C4-2B (cell line): ENCODE measurements at regions not wholly inside any gene's neighbourhood (a gene's known extent, or its start where the extent isn't known, plus 50 kb on each side); places are given as distances from the start of the nearest gene placed in this dataset.

Experiments used
- ZFX ChIP-seq: fragments of 450-650 bp; IDR thresholded peaks from 2 replicates; pipeline ENCODE4 v1.6.1; 2017
- TF ChIP-seq, protein P1 (sequence below): fragments of 450-650 bp; conservative IDR thresholded peaks from 2 replicates; pipeline ENCODE4 v1.5.1; 2017; ENCODE audit warnings: mild to moderate bottlenecking

DNA sequence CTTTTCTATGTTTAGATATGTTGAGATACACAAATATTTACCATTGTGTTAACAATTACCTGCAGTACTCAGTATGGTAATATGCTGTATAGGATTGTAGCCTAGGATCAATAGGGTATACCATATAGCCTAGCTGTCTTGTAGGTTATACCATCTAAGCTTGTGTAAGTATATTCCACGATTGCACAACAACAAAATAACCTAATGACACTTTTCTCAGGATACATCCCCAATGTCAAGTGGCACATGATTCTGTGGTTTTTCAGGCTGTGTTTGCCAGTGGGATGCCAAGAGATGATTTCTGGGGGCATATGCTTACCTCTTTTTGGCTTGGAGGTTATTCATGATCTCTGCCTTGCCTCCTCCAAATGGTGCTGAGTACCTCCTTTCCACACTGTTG, 247.2 kb upstream of the CENPE start:
- TF ChIP-seq, protein P1, sequence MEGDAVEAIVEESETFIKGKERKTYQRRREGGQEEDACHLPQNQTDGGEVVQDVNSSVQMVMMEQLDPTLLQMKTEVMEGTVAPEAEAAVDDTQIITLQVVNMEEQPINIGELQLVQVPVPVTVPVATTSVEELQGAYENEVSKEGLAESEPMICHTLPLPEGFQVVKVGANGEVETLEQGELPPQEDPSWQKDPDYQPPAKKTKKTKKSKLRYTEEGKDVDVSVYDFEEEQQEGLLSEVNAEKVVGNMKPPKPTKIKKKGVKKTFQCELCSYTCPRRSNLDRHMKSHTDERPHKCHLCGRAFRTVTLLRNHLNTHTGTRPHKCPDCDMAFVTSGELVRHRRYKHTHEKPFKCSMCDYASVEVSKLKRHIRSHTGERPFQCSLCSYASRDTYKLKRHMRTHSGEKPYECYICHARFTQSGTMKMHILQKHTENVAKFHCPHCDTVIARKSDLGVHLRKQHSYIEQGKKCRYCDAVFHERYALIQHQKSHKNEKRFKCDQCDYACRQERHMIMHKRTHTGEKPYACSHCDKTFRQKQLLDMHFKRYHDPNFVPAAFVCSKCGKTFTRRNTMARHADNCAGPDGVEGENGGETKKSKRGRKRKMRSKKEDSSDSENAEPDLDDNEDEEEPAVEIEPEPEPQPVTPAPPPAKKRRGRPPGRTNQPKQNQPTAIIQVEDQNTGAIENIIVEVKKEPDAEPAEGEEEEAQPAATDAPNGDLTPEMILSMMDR, result no peak
- TF ChIP-seq ZFX, result no peak
